Fibroblast of gingiva (primary cell): ENCODE measurements at regions not wholly inside any gene's neighbourhood (a gene's known extent, or its start where the extent isn't known, plus 50 kb on each side); places are given as distances from the start of the nearest gene placed in this dataset.
A peak's percentile ranks its signal among the peaks of the same experiment; 100 is the strongest.

Source experiments
- DNase-seq: peaks from one replicate; pipeline ENCODE4 v3.0.0-alpha.2; 2011; ENCODE audit warnings: low read depth

- no peak for DNase-seq
These were observed 457.9 kb downstream of the BCOR start for GRCh38 chrX:39639871-39640270.

GRCh38 chrX:39640866-39641265, 456.9 kb downstream of the BCOR start:
- no peak for DNase-seq

- no peak for DNase-seq
These were observed 455.7 kb downstream of the BCOR start for GRCh38 chrX:39642071-39642470.

GRCh38 chrX:39643550-39643949, 454.2 kb downstream of the BCOR start:
- no peak for DNase-seq

GRCh38 chrX:39645178-39645895, 452.4 kb downstream of the BCOR start:
- peak; percentile 78 for DNase-seq

- no peak for DNase-seq
These were observed 449.1 kb downstream of the BCOR start for GRCh38 chrX:39648548-39649254.

GRCh38 chrX:39650768-39651347, 446.9 kb downstream of the BCOR start:
- DNase-seq, result no peak

- DNase-seq, result peak; percentile 23
These were observed 445.4 kb downstream of the BCOR start for GRCh38 chrX:39652336-39652735.

GRCh38 chrX:39653691-39654090, 444.1 kb downstream of the BCOR start:
- no peak for DNase-seq

- DNase-seq, result no peak
These were observed 443.4 kb downstream of the BCOR start for GRCh38 chrX:39654183-39654925.

- DNase-seq, result no peak
These were observed 442.8 kb downstream of the BCOR start for GRCh38 chrX:39654952-39655351.

GRCh38 chrX:39661116-39661907, 436.4 kb downstream of the BCOR start:
- DNase-seq, result no peak

- no peak for DNase-seq
These were observed 431.8 kb downstream of the BCOR start for GRCh38 chrX:39665830-39666518.

GRCh38 chrX:39667191-39667590, 430.6 kb downstream of the BCOR start:
- no peak for DNase-seq

GRCh38 chrX:39667736-39668482, 429.8 kb downstream of the BCOR start:
- DNase-seq, result no peak

- no peak for DNase-seq
These were observed 428.1 kb downstream of the BCOR start for GRCh38 chrX:39669668-39670067.

- DNase-seq, result no peak
These were observed 427.5 kb downstream of the BCOR start for GRCh38 chrX:39670281-39670680.

GRCh38 chrX:39672405-39672804, 425.4 kb downstream of the BCOR start:
- no peak for DNase-seq

GRCh38 chrX:39674490-39675161, 423.1 kb downstream of the BCOR start:
- DNase-seq, result no peak

GRCh38 chrX:39675162-39675553, 422.6 kb downstream of the BCOR start:
- DNase-seq, result no peak
